Endodermal cell (in vitro differentiated cells): ENCODE measurements at regions not wholly inside any gene's neighbourhood (a gene's known extent, or its start where the extent isn't known, plus 50 kb on each side); places are given as distances from the start of the nearest gene placed in this dataset.

Experiments used
- DNase-seq: peaks from one replicate; pipeline ENCODE4 v3.0.0-alpha.2; 2017
- H3K27ac ChIP-seq: 2 replicates; pipeline ENCODE4 v1.5.1; 2013; ENCODE audit warnings: mild to moderate bottlenecking, low read depth, low read length, moderate library complexity
- H3K27me3 ChIP-seq: 2 replicates; pipeline ENCODE4 v1.6.1; 2013; ENCODE audit warnings: mild to moderate bottlenecking, low read length, moderate library complexity; ENCODE audit not compliant: insufficient read depth, control insufficient read depth, poor library complexity, severe bottlenecking
- H3K36me3 ChIP-seq: 2 replicates; pipeline ENCODE4 v1.7.0; 2013; ENCODE audit warnings: mild to moderate bottlenecking, low read length, moderate library complexity; ENCODE audit not compliant: control insufficient read depth, insufficient read depth
- H3K4me1 ChIP-seq: one replicate; pipeline ENCODE4 v1.7.0; 2013; ENCODE audit warnings: low read length; ENCODE audit not compliant: control insufficient read depth, insufficient read depth
- H3K4me3 ChIP-seq: 2 replicates; pipeline ENCODE4 v1.5.1; 2013; ENCODE audit warnings: mild to moderate bottlenecking, low read length, moderate library complexity
- H3K9ac ChIP-seq: 2 replicates; pipeline ENCODE4 v1.6.1; 2013; ENCODE audit warnings: mild to moderate bottlenecking, low read length, moderate library complexity; ENCODE audit not compliant: poor library complexity, severe bottlenecking; ENCODE audit errors: extremely low read depth
- H3K9me3 ChIP-seq: 2 replicates; pipeline ENCODE4 v1.6.1; 2013; ENCODE audit warnings: mild to moderate bottlenecking, low read length, moderate library complexity; ENCODE audit not compliant: control insufficient read depth
- H3K27ac Mint-ChIP-seq: 2 replicates; pipeline ENCODE4 v1.8.0; 2020; ENCODE audit warnings: mixed read lengths
- H3K27me3 Mint-ChIP-seq: 2 replicates; pipeline ENCODE4 v1.8.0; 2021; ENCODE audit warnings: mild to moderate bottlenecking, mixed read lengths; ENCODE audit not compliant: insufficient read depth
- H3K36me3 Mint-ChIP-seq: 2 replicates; pipeline ENCODE4 v1.8.0; 2020; ENCODE audit warnings: low read depth, mixed read lengths
- H3K4me1 Mint-ChIP-seq: 2 replicates; pipeline ENCODE4 v1.8.0; 2020; ENCODE audit warnings: mixed read lengths
- H3K4me3 Mint-ChIP-seq: 2 replicates; pipeline ENCODE4 v1.8.0; 2020; ENCODE audit warnings: mild to moderate bottlenecking, moderate library complexity, mixed read lengths
- H3K9me3 Mint-ChIP-seq: 2 replicates; pipeline ENCODE4 v1.8.0; 2020; ENCODE audit warnings: mild to moderate bottlenecking, mixed read lengths
- CTCF ChIP-seq: fragments of 200-600 bp; sonication (generic); conservative IDR thresholded peaks from 2 replicates; pipeline ENCODE4 v1.5.0; 2021; ENCODE audit warnings: antibody characterized with exemption, mild to moderate bottlenecking
- WGBS, 2 experiments: methylation state at CpG; one replicate each; pipeline versions ENCODE4 v1.1.5 to v1.1.7; 2013; ENCODE audit warnings: missing lambda C conversion rate in 2 of 2, mixed read lengths in 1 of 2; ENCODE audit not compliant: insufficient coverage in 1 of 2, insufficient read length in 1 of 2; 5-methylcytosine and 5-hydroxymethylcytosine counted together

GRCh38 chr4:23718435-23718834 is 171.4 kb downstream of the PPARGC1A start:
- peaks cover 3% of the 10 kb centered on the region for H3K36me3 Mint-ChIP-seq

GRCh38 chr4:23717528-23718248 is 172.2 kb downstream of the PPARGC1A start:
- 92 to 97% methylated on average over 5 of the region's 5 CpGs for WGBS, 2 experiments
- Histone ChIP-seq H3K9ac (no peak overlapping the region), H3K27ac (no peak overlapping the region), H3K9me3 (no peaks in the 10 kb centered on the region), H3K4me1 (no peaks in the 10 kb centered on the region), H3K4me3 (no peak overlapping the region), H3K27me3 (no peaks in the 10 kb centered on the region), H3K36me3 (no peaks in the 10 kb centered on the region)
- H3K27me3 Mint-ChIP-seq: no peaks in the 10 kb centered on the region
- DNase-seq: peak; percentile 49
- TF ChIP-seq CTCF: peak; percentile 77
- peaks cover 5% of the 10 kb centered on the region for H3K4me1 Mint-ChIP-seq
- peaks cover 3% of the 10 kb centered on the region for H3K36me3 Mint-ChIP-seq
- H3K9me3 Mint-ChIP-seq: peaks cover 4% of the 10 kb centered on the region
- no peak overlapping the region for H3K4me3 Mint-ChIP-seq
- no peak overlapping the region for H3K27ac Mint-ChIP-seq

More at GRCh38 chr4:23718435-23718834, 171.4 kb downstream of the PPARGC1A start:
- WGBS, 2 experiments: 100% methylated on average over 2 of the region's 2 CpGs; no CpG with 5 or more reads in 1 of the 2 experiments
- Histone ChIP-seq H3K9me3 (no peaks in the 10 kb centered on the region), H3K27ac (no peak overlapping the region), H3K27me3 (no peaks in the 10 kb centered on the region), H3K4me1 (no peaks in the 10 kb centered on the region), H3K4me3 (no peak overlapping the region), H3K36me3 (no peaks in the 10 kb centered on the region), H3K9ac (no peak overlapping the region)
- no peak overlapping the region for H3K4me3 Mint-ChIP-seq
- DNase-seq: no peak
- H3K27ac Mint-ChIP-seq: no peak overlapping the region
- peaks cover 4% of the 10 kb centered on the region for H3K9me3 Mint-ChIP-seq
- TF ChIP-seq CTCF: no peak
- peaks cover 11% of the 10 kb centered on the region for H3K4me1 Mint-ChIP-seq
- no peaks in the 10 kb centered on the region for H3K27me3 Mint-ChIP-seq

GRCh38 chr4:23710298-23710697 is 179.5 kb downstream of the PPARGC1A start:
- Mint-ChIP-seq H3K4me1 (peaks cover 1% of the 10 kb centered on the region), H3K27ac (no peak overlapping the region), H3K36me3 (no peaks in the 10 kb centered on the region), H3K4me3 (no peak overlapping the region), H3K27me3 (peaks cover 3% of the 10 kb centered on the region), H3K9me3 (no peaks in the 10 kb centered on the region)
- WGBS, 2 experiments: 94% methylated on average over 1 of the region's 1 CpG; no CpG with 5 or more reads in 1 of the 2 experiments
- Histone ChIP-seq H3K27ac (no peak overlapping the region), H3K27me3 (no peaks in the 10 kb centered on the region), H3K4me1 (no peaks in the 10 kb centered on the region), H3K9me3 (no peaks in the 10 kb centered on the region), H3K36me3 (no peaks in the 10 kb centered on the region), H3K4me3 (no peak overlapping the region), H3K9ac (no peak overlapping the region)
- no peak for DNase-seq
- no peak for TF ChIP-seq CTCF
